Panc1 (cell line): ENCODE measurements at regions not wholly inside any gene's neighbourhood (a gene's known extent, or its start where the extent isn't known, plus 50 kb on each side); places are given as distances from the start of the nearest gene placed in this dataset.

ENCODE experiments used
- CTCF ChIP-seq: fragments of 450-650 bp; IDR thresholded peaks from 2 replicates; pipeline ENCODE4 v1.5.1; 2017; ENCODE audit warnings: mild to moderate bottlenecking
- REST ChIP-seq, 2 experiments: IDR thresholded peaks; 2 replicates each; pipeline ENCODE4 v1.6.1; 2011 to 2012; ENCODE audit warnings: low read depth in 2 of 2, control low read depth in 1 of 2, low read length in 1 of 2, mild to moderate bottlenecking in 1 of 2, moderate library complexity in 1 of 2; ENCODE audit not compliant: insufficient read depth in 1 of 2
- TCF7L2 ChIP-seq: IDR thresholded peaks from 2 replicates; pipeline ENCODE4 v1.6.1; 2011; ENCODE audit warnings: mild to moderate bottlenecking, low read depth, low read length, inconsistent platforms

- TF ChIP-seq REST (IDR thresholded peaks at IDR 0.05; ENCODE audit: insufficient read depth in 1 of 2, low read depth in 2 of 2, low read length in 1 of 2), result no peak
- TF ChIP-seq CTCF, result no peak
- TF ChIP-seq TCF7L2, result no peak
These were observed 115.1 kb downstream of the SLC30A10 start for GRCh38 chr1:219813294-219813693.
